Activated naive CD4-positive, alpha-beta T cell treated with anti-CD3 and anti-CD28 coated beads, Interleukin-2, amount 10 ng/mL, durations not matched to agents 7 days and 5 days (primary cell): ENCODE measurements at regions not wholly inside any gene's neighbourhood (a gene's known extent, or its start where the extent isn't known, plus 50 kb on each side); places are given as distances from the start of the nearest gene placed in this dataset.

Source experiments
- CTCF ChIA-PET: fragments of 350-600 bp; sonication (Branson Sonifier 250); formaldehyde crosslinking; loops from one replicate; lab custom pipeline; 2021; ENCODE audit warnings: antibody characterized with exemption; lab: Charles Lee
- DNase-seq: peaks from one replicate; pipeline ENCODE4 v3.0.0-alpha.2; 2020
- H3K27ac Mint-ChIP-seq: one replicate; pipeline ENCODE4 v1.8.0; 2021; ENCODE audit warnings: mild to moderate bottlenecking, moderate library complexity, mixed read lengths
- H3K27me3 Mint-ChIP-seq: one replicate; pipeline ENCODE4 v1.8.0; 2021; ENCODE audit warnings: mild to moderate bottlenecking, mixed read lengths
- H3K36me3 Mint-ChIP-seq: one replicate; pipeline ENCODE4 v1.8.0; 2021; ENCODE audit warnings: mixed read lengths
- H3K4me1 Mint-ChIP-seq: one replicate; pipeline ENCODE4 v1.8.0; 2021; ENCODE audit warnings: mixed read lengths
- H3K4me3 Mint-ChIP-seq: one replicate; pipeline ENCODE4 v1.8.0; 2021; ENCODE audit warnings: mild to moderate bottlenecking, moderate library complexity, mixed read lengths
- H3K9me3 Mint-ChIP-seq: one replicate; pipeline ENCODE4 v1.8.0; 2021; ENCODE audit warnings: mixed read lengths

DNA sequence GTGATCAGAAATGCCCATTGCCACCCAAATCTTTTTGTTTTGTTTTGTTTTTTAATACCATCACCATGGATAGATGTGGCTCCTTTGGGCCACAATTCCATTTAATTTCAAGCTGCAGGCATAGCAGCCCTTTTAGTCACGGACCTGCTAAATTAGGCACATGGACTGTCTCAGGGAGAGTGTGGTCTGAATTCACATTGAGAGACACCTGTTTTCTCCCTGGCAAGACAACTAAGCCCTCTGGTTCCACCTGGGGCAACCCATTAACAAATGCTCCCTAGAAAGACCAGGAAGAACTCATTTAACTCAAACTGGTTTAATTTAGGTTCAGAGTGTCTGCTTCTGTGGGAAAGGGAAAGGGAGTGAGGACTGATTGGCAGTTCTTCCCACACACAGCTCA is 88.2 kb upstream of the ANKRD1 start:
- H3K27ac Mint-ChIP-seq = no peak overlapping the region
- no peak overlapping the region for H3K4me3 Mint-ChIP-seq
- H3K4me1 Mint-ChIP-seq = peaks cover 33% of the 10 kb centered on the region
- no peak for DNase-seq
- H3K9me3 Mint-ChIP-seq = no peaks in the 10 kb centered on the region
- H3K27me3 Mint-ChIP-seq = peaks cover 21% of the 10 kb centered on the region
- CTCF ChIA-PET = interaction anchor here (1.0 kb wide), 1 partner anchor 241 kb away, joined by 5 read pairs; no protein-coding TSS in a partner anchor
- no peaks in the 10 kb centered on the region for H3K36me3 Mint-ChIP-seq

DNA sequence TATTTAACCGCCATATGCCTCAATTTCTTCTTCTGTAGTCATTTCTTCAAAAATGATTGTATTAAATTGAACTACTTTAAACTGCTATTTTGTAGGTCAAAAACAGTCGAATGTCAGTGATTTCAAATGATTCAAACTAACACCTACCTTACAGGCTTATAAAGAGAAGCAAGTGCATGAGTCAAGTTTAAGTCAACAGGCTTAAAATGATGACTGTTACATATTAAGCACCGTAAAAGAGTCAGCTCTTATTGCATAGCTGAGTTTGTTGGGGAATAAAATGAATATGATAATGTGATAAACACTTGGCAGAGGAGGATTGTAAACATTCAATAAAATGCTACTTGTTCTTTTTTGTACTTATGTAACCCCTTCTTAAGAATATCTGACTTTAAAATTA is 90.1 kb upstream of the ANKRD1 start:
- CTCF ChIA-PET = interaction anchor here (1.6 kb wide), 1 partner anchor 99 kb away, joined by 5 read pairs; no protein-coding TSS in a partner anchor
- peaks cover 23% of the 10 kb centered on the region for H3K27me3 Mint-ChIP-seq
- H3K36me3 Mint-ChIP-seq = no peaks in the 10 kb centered on the region
- H3K9me3 Mint-ChIP-seq = no peaks in the 10 kb centered on the region
- no peak for DNase-seq
- peaks cover 29% of the 10 kb centered on the region for H3K4me1 Mint-ChIP-seq
- H3K27ac Mint-ChIP-seq = no peak overlapping the region
- H3K4me3 Mint-ChIP-seq = no peak overlapping the region

DNA sequence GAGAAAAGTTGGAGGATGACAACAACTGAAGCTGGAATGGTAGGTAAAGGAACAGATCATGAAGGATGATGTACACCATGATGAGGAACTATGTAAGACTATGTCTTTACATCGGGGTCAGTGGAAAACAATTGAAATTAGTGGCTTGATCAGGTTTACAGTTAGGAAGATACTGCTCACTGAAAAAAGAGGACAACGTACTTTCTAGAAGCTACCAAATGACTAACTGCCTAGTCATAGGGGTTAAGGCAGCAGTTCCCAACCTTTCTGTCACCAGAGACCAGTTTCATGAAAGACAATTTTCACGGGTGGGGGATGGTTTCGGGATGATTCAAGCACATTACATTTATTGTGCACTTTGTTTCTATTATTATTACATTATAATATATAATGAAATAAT is 91.6 kb upstream of the ANKRD1 start:
- CTCF ChIA-PET = interaction anchor here (1.2 kb wide), 3 partner anchors 239 to 286 kb away, joined by 3 read pairs; no protein-coding TSS in a partner anchor
- Mint-ChIP-seq H3K9me3 (no peaks in the 10 kb centered on the region), H3K36me3 (no peaks in the 10 kb centered on the region), H3K27me3 (peaks cover 23% of the 10 kb centered on the region), H3K27ac (no peak overlapping the region), H3K4me3 (no peak overlapping the region), H3K4me1 (peaks cover 14% of the 10 kb centered on the region)
- no peak for DNase-seq

DNA sequence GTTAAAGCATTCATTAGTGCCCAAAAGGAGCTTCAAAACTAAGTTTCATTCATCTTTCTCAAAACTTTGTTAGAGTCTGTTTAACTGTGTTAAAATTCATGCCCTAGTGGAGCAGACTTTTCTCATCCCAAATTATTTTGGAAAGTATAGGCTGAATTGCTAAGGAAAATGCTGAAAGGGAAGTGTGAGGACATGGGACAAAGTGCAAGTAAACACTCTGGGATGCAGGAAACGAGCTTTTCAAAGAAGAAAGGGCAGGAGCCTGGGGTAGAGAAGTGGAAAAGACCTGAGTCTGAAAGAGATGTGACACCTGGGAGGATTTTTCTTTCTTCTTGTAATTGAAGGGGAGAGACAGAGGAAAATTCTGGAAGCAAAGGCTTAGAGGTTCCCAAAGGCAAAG is 93.1 kb upstream of the ANKRD1 start:
- no peak overlapping the region for H3K27ac Mint-ChIP-seq
- no peaks in the 10 kb centered on the region for H3K9me3 Mint-ChIP-seq
- no peak overlapping the region for H3K4me3 Mint-ChIP-seq
- H3K36me3 Mint-ChIP-seq = no peaks in the 10 kb centered on the region
- CTCF ChIA-PET = no interaction called here
- peaks cover 1% of the 10 kb centered on the region for H3K4me1 Mint-ChIP-seq
- H3K27me3 Mint-ChIP-seq = peaks cover 29% of the 10 kb centered on the region
- DNase-seq = no peak

DNA sequence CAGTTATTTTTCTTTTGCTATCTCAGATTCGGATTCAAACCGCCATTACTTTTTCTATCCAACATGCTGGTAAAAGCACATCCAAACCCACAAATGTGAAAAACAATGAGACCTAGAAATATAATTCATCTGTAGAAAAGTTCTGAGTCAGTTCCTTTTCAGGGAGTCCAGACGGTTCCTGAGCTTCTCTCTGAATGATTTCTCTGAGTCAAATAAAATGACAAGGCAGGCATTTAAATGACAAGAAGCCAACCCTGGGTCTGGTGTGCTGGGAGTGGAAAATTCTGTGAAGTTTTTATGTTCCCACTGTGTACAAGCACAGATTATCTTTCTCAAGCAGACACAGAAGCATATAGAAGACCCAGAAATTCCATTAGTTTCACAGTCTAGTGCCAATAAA is 96.3 kb upstream of the ANKRD1 start:
- DNase-seq = no peak
- CTCF ChIA-PET = interaction anchor here (3.5 kb wide), 1 partner anchor 11 kb away, joined by 13 read pairs; no protein-coding TSS in a partner anchor
- peaks cover 43% of the 10 kb centered on the region for H3K27me3 Mint-ChIP-seq

DNA sequence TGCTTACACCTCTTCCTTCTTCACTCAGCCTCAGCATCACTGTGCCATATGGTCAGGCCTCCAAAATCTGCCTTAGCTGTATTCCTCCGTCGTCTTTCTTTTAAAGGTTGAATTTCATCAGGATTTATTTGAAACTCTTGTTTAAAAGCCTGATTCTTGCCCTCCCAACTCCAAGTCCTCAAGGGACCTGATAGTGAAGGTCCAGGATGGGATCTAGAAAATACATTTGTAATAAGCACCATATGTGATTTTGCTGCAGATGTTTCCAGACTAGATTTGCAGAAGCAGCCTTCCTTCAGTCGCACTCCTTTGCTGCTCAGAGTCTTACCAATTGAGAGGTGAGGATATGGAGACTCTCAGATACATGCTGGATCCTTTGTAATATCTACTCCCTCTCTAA is 101.0 kb upstream of the ANKRD1 start:
- peaks cover 27% of the 10 kb centered on the region for H3K27me3 Mint-ChIP-seq

More for the DNA sequence above, 96.3 kb upstream of the ANKRD1 start:
- H3K36me3 Mint-ChIP-seq = no peaks in the 10 kb centered on the region
- no peaks in the 10 kb centered on the region for H3K9me3 Mint-ChIP-seq
- H3K4me1 Mint-ChIP-seq = no peaks in the 10 kb centered on the region
- H3K4me3 Mint-ChIP-seq = no peak overlapping the region
- H3K27ac Mint-ChIP-seq = no peak overlapping the region

DNA sequence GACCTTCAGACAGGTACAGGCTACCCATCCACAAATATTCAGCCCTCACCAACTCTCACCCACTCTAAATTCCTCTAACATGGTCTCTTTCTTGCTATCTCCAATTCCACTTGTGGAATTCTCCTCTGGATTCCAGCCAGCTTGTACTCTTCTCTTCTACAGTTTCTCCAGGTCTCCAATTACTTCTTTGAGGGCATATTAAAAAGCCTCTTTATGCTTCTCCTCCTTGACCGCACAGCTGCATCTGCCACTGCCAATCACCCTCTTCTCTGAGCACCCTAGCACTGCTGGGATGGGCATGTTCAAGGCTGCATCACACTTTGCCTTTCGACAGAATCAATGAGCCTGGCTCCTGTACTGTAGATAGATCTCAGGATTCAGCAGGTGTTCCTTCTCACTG is 101.5 kb upstream of the ANKRD1 start:
- CTCF ChIA-PET = interaction anchor here (1.0 kb wide), 1 partner anchor 111 kb away, joined by 3 read pairs; no protein-coding TSS in a partner anchor
- no peaks in the 10 kb centered on the region for H3K4me1 Mint-ChIP-seq
- H3K36me3 Mint-ChIP-seq = no peaks in the 10 kb centered on the region
- no peak overlapping the region for H3K4me3 Mint-ChIP-seq
- DNase-seq = no peak
- no peak overlapping the region for H3K27ac Mint-ChIP-seq
- H3K9me3 Mint-ChIP-seq = no peaks in the 10 kb centered on the region
- H3K27me3 Mint-ChIP-seq = peaks cover 27% of the 10 kb centered on the region

More for the DNA sequence above, 101.0 kb upstream of the ANKRD1 start:
- Mint-ChIP-seq H3K36me3 (no peaks in the 10 kb centered on the region), H3K4me1 (no peaks in the 10 kb centered on the region), H3K27ac (no peak overlapping the region), H3K9me3 (no peaks in the 10 kb centered on the region), H3K4me3 (no peak overlapping the region)
- CTCF ChIA-PET = interaction anchor here (0.6 to 1.1 kb wide), 3 partner anchors 110 to 1133 kb away, joined by 3 read pairs; no protein-coding TSS in a partner anchor
- DNase-seq = no peak

DNA sequence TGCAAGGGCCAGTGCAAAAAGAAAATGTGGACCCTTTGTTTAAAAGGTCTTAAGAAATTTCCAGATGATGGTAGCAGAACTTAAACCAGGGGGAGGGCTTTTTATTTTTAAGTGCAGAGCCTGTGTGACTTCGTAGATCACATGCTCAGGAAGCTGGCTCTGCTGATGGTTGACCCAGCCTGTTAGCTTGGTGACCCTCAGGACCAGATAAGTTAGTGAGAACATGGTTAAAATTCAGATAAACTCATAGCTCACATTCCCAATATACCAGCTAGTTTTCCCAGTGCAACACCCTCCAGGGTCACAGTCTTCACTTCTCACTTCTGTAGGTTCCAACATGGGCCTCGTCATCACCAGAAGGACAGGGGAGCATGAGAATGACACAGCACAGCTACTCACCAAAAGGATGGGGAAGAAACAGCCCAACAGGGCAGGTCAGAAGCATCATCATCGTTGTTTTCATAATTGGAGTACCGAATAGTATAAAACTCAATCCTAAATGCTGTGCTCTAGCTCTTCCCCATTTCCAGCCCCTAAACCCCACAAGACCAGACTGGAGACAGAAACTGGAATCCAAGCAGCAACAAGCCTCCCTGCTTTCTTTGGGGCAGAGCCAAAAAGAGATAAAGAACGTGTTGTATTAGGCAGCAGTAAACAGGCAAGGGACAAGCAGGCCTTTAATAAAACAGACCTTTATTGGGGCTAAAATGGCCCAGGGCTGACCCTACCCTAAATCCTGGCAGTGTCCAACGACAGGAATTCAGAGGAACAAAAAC is 102.2 kb upstream of the ANKRD1 start:
- Mint-ChIP-seq H3K27ac (no peak overlapping the region), H3K36me3 (no peaks in the 10 kb centered on the region), H3K27me3 (peaks cover 26% of the 10 kb centered on the region), H3K4me1 (no peaks in the 10 kb centered on the region), H3K9me3 (no peaks in the 10 kb centered on the region), H3K4me3 (no peak overlapping the region)
- DNase-seq = no peak
- CTCF ChIA-PET = no interaction called here

DNA sequence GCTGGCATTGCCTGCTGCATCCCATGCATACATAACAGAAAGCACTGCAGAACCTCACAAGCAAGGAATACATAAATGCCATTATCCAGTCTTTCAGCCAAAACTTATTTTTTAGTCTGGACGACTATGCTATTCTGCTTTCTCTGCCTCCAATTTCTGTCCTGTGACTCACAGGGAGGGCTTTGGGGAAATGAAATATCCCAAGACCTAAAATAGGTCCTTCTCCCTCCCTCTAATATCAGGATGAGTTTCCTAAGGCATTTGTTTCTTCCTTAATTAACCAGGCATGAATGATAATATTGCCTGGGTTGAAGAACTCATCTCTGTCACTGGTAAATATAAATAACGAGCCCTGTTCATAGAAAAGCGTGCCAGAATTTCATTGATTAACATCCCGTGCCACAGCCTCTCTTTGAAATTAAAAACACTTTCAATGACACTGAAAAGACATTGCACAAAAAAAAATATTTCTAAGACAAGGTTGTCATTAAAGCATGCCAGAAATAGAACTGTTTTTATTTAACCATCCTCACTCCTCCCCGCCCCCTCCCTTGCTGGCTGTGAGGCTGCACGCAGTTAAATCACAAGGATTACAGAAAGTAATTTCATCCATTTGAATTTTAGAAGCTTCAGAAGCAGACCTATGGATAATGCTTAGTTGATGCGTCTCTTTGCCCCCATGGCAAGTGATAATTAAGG is 103.0 kb upstream of the ANKRD1 start:
- H3K4me1 Mint-ChIP-seq = no peaks in the 10 kb centered on the region
- H3K36me3 Mint-ChIP-seq = no peaks in the 10 kb centered on the region
- no peak overlapping the region for H3K27ac Mint-ChIP-seq
- no peaks in the 10 kb centered on the region for H3K9me3 Mint-ChIP-seq
- H3K27me3 Mint-ChIP-seq = peaks cover 25% of the 10 kb centered on the region
- CTCF ChIA-PET = no interaction called here
- no peak overlapping the region for H3K4me3 Mint-ChIP-seq
- DNase-seq = no peak

DNA sequence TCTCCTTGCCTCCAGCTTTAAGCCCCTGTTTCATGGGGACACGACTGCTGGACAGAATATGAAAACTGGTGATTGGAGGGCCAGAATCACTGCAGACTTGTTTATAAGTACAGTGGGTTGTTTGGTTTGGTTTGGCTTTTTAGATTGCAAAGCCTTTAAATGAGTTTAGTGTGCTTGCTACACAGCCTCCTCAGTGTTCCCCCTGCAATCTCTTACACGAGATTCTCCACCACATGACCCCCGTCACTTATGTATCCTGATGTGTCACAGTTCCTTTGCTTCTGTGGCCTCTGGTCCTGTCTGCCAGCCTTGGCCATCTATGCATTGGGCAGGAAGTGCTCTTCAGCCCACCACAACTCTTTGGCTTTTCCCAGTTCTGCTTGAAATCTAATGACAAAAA is 103.7 kb upstream of the ANKRD1 start:
- no peaks in the 10 kb centered on the region for H3K36me3 Mint-ChIP-seq
- H3K9me3 Mint-ChIP-seq = peaks cover 1% of the 10 kb centered on the region
- CTCF ChIA-PET = no interaction called here
- no peak overlapping the region for H3K27ac Mint-ChIP-seq
- H3K27me3 Mint-ChIP-seq = peaks cover 25% of the 10 kb centered on the region
- no peak overlapping the region for H3K4me3 Mint-ChIP-seq
- no peak for DNase-seq
- H3K4me1 Mint-ChIP-seq = no peaks in the 10 kb centered on the region

DNA sequence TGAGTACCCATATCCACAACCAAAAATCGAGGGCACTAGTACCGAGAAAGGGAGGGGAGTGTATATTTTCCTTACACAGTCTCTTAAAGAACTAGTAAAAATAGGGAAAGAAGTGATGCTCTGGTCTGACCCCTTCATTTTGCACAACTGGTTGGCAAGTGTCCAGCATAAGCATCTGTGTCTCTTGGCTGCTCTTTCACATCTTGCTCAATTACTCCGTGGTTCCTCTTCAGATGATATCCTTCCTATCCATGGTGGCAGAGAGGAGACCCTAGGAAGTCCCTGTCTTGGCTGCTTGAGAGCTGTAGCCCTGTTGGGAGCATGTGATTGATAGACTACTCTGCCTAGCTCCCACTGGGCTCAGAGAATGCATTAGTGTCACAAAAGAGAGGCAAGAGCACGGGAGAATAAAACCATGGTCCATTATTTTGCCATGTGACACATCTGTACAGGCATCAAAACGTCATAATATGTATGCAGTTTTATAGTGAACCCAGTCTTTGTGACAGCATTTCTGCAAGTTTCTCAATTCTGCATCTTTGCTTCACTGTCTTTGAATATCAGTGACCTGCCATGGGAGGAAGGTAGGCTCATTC is 111.8 kb upstream of the ANKRD1 start:
- no peak for DNase-seq

DNA sequence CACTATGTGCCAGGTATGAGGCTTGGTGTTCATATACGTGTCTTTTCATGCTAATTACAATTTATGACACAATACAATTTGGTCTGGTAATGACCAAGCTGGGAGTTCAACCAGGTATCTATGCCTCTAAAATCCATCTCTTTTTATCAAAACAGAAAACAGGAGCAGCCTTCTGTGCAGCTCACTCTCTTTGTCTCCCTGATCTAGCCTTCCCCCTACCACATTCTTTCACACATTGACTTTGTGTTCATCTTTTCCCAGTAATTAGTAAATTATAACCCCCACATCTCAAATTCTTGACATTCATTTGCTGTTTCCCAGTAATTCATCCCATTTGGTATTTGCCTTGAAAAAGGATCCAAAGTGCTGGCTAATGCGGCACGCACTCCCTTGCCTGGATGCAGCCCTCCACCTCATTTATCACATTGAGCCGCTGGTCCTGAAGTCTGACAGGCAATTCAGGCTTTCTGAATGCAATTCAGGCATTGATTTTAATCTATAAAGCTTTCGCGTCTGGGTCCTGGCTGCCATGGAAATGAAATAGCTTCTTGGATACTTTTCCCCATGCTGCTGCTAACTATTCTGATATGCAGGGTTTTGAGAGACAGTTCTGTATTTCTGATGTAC is 112.5 kb upstream of the ANKRD1 start:
- no peak for DNase-seq
- CTCF ChIA-PET = interaction anchor here (1.0 to 2.5 kb wide), 2 partner anchors 26 to 27 kb away, joined by 3 to 9 read pairs; no protein-coding TSS in a partner anchor
- peaks cover 6% of the 10 kb centered on the region for H3K27me3 Mint-ChIP-seq
- peaks cover 31% of the 10 kb centered on the region for H3K4me1 Mint-ChIP-seq
- peaks cover 13% of the 10 kb centered on the region for H3K9me3 Mint-ChIP-seq
- peaks cover 6% of the 10 kb centered on the region for H3K36me3 Mint-ChIP-seq
- peak overlapping the region; percentile 83 for H3K27ac Mint-ChIP-seq
- no peak overlapping the region for H3K4me3 Mint-ChIP-seq

More for the DNA sequence above, 111.8 kb upstream of the ANKRD1 start:
- Mint-ChIP-seq H3K27me3 (peaks cover 10% of the 10 kb centered on the region), H3K4me1 (peaks cover 31% of the 10 kb centered on the region), H3K4me3 (no peak overlapping the region), H3K27ac (no peak overlapping the region), H3K36me3 (peaks cover 6% of the 10 kb centered on the region), H3K9me3 (peaks cover 13% of the 10 kb centered on the region)
- CTCF ChIA-PET = interaction anchor here (1.4 to 2.5 kb wide), 3 partner anchors 26 to 121 kb away, joined by 3 to 9 read pairs (median 3); no protein-coding TSS in a partner anchor

DNA sequence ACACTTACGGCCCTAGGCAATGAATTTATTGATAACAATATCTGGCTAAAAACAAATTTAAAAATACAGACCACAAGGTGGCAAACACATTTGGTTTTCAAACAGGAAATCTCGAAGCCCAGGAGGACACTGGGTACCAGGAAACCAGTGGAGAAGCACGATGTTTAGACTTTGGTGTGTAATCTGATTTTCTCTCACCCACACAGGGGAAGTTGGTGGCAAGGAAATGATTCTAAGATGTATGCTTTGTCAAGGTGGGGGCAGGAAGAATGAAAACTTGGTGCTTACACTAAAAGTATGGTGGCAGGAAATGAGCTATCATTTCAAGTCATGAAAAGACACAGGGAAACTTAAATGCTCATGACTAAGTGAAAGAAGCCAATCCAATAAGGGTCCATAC is 113.2 kb upstream of the ANKRD1 start:
- Mint-ChIP-seq H3K4me3 (no peak overlapping the region), H3K4me1 (peaks cover 31% of the 10 kb centered on the region), H3K27ac (peak overlapping the region; percentile 83), H3K9me3 (peaks cover 12% of the 10 kb centered on the region), H3K27me3 (peaks cover 9% of the 10 kb centered on the region), H3K36me3 (peaks cover 6% of the 10 kb centered on the region)
- CTCF ChIA-PET = interaction anchor here (1.0 to 2.5 kb wide), 2 partner anchors 26 to 28 kb away, joined by 3 to 9 read pairs; no protein-coding TSS in a partner anchor
- DNase-seq = peak; percentile 45
